ENCODE measurements at regions not wholly inside any gene's neighbourhood (a gene's known extent, or its start where the extent isn't known, plus 50 kb on each side); places are given as distances from the start of the nearest gene placed in this dataset.

DNA sequence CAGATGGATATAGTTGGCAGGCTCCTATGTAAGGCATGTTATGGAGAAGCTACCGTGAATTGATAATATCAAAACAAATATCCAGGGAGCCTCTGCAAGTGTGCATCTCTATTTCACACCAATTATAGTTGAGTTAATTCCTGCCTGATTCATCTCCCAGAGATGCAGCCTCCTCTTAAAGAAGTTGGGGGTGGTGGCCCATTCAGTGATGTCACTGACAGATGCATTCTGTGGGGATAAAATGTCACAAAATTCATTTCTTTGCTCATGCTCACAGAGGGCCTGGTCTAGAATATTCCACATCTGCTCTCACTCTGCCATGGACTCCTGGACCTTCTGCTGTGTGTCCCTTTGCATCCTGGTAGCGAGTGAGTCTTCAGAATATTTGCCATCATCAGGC lies 189.1 kb upstream of the PRSS1 start:
- Histone ChIP-seq H3K4me1 (peaks cover 26% of the 10 kb centered on the region), H3K36me3 (no peaks in the 10 kb centered on the region), H3K27ac (no peak overlapping the region), H3K9me3 (replicated peaks) (no peaks in the 10 kb centered on the region), H3K27me3 (no peaks in the 10 kb centered on the region), H3K4me3 (no peak overlapping the region)
- no peak for DNase-seq

DNA sequence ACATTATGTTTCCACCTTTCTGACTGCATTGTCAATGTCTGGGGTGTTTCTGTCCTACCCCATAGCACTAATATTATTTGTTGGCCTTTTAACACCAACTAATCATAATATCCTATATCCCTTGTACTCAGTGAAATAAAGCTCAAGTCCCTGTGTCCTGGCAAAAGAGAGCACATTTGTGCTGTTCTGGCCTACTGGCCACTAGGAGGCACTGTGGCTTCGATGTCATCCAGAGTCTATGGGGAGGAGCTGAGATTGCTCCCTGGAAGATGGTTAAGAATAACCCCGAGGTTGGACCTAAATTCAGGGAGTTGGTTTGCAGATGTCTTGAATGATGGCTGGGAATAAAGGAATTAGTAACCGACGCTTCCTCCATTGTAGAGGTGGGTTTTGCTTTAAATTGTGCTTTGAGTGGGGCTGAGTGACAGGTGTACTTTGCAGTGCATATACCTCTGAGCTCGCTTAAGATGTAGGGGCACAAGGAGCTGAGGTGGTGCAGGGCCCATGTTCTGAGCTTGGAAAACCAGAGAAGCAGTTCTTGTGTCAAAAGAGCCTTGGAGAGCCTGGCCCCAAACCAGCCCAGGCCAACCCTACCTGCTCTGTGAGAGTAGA lies 191.2 kb upstream of the PRSS1 start:
- Histone ChIP-seq H3K4me3 (no peak overlapping the region), H3K27ac (no peak overlapping the region), H3K27me3 (no peaks in the 10 kb centered on the region), H3K4me1 (peaks cover 28% of the 10 kb centered on the region), H3K9me3 (replicated peaks) (no peaks in the 10 kb centered on the region), H3K36me3 (no peaks in the 10 kb centered on the region)
- peak; percentile 43 to 64 for DNase-seq

DNA sequence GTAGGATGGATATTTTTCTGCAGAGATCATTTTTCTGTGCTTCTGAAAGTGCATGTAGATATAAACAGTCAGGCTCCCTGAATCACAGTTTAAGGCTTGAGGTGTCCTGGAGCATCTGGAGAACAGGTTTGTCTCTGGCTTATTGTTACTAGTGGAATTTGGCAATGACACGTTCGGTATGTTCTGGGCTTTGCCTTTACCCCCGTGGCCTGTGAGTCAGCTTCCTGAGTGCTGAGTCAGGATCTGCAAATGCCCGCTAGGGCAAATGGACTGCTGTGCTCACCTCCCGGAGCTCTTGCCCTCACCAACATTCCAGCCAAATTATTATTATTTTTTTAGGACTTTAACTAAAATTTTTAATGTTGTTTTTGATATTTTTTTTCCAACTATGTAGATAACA lies 192.5 kb upstream of the PRSS1 start:
- no peak overlapping the region for H3K4me3 ChIP-seq
- no peaks in the 10 kb centered on the region for H3K27me3 ChIP-seq
- no peaks in the 10 kb centered on the region for H3K9me3 ChIP-seq (replicated peaks)
- H3K36me3 ChIP-seq, result no peaks in the 10 kb centered on the region
- peaks cover 23% of the 10 kb centered on the region for H3K4me1 ChIP-seq
- H3K27ac ChIP-seq, result no peak overlapping the region
- peak; percentile 60 for DNase-seq

DNA sequence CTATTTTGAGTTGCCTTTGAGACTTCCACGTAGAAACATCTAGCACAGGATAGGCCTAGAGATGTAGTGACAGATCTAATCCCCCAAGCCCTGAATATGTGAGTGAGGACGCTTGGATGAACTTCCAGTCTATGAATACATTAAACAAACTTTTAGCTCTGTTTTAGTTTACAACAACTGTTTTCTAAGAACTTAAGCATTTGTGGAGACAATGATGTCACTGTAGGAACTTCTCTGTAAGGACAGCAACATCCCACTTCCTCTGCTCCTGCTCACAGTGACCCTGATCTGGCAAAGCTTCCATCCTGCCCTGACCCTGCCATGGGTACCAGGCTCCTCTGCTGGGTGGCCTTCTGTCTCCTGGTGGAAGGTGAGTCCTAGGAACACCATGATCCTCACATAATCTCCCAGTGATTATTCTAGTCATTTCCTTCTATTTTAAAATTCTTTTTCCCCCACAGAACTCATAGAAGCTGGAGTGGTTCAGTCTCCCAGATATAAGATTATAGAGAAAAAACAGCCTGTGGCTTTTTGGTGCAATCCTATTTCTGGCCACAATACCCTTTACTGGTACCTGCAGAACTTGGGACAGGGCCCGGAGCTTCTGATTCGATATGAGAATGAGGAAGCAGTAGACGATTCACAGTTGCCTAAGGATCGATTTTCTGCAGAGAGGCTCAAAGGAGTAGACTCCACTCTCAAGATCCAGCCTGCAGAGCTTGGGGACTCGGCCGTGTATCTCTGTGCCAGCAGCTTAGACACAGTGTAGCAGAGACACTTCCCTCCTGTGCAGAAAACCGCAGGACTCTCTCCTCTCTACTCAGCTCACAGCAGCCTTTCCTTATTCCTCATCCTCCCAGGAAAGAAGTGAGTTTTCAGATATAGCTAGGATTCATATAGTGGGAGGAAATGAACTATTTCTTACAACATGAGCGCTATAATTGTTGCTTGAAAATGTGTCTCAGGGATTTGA lies 194.4 kb upstream of the PRSS1 start:
- 0 out of 2 replicates have a peak, but pooled peaks cover 3% of the 10 kb centered on the region for H3K27me3 ChIP-seq
- no peaks in the 10 kb centered on the region for H3K9me3 ChIP-seq (replicated peaks)
- no peaks in the 10 kb centered on the region for H3K36me3 ChIP-seq
- DNase-seq, result no peak
- peaks cover 23% of the 10 kb centered on the region for H3K4me1 ChIP-seq
- H3K4me3 ChIP-seq, result no peak overlapping the region
- no peak overlapping the region for H3K27ac ChIP-seq

DNA sequence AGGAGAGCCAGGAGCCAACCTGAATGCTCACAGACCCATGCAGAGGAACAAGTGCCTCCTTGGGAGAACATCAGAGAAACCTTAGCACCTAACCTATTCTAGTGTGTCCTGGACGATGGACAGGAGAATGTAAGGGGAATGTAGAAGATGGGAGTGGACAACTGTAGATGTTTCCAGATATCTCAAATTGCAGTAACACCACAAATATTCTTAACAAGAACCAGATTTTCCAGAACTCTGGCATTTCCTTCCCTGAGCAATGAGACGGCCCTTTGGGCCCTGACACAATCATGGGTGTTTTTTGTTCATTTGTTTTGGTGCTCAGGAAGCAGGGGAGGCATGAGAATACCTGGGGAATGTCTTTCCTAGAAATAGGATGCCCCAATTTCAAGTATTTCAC lies 196.1 kb upstream of the PRSS1 start:
- H3K4me1 ChIP-seq, result peaks cover 18% of the 10 kb centered on the region
- H3K4me3 ChIP-seq, result no peak overlapping the region
- no peaks in the 10 kb centered on the region for H3K36me3 ChIP-seq
- H3K9me3 ChIP-seq (replicated peaks), result no peaks in the 10 kb centered on the region
- H3K27me3 ChIP-seq, result 0 out of 2 replicates have a peak, but pooled peaks cover 3% of the 10 kb centered on the region
- H3K27ac ChIP-seq, result no peak overlapping the region
- DNase-seq, result no peak

DNA sequence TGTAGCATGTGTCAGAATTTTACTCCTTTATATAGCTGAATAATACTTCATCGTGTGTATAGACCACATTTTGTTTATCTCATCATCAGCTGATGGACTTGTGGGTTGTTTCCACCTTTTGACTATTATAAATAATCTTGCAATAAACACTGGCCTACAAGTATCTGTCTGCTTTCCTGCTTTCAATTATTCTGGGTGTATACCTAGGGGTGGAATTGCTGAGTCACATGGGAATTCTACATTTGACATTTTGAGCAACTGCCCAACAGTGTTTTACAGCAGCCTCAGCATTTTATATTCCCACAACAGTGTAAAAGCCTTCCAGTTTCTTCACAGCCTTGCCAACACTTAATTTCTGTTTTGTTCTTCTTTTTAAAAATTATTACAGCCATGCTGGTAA lies 200.3 kb upstream of the PRSS1 start:
- H3K9me3 ChIP-seq (replicated peaks), result no peaks in the 10 kb centered on the region
- no peak overlapping the region for H3K4me3 ChIP-seq
- H3K36me3 ChIP-seq, result no peaks in the 10 kb centered on the region
- no peak overlapping the region for H3K27ac ChIP-seq
- 0 out of 2 replicates have a peak, but pooled peaks cover 3% of the 10 kb centered on the region for H3K27me3 ChIP-seq
- no peak for DNase-seq
- H3K4me1 ChIP-seq, result no peaks in the 10 kb centered on the region

DNA sequence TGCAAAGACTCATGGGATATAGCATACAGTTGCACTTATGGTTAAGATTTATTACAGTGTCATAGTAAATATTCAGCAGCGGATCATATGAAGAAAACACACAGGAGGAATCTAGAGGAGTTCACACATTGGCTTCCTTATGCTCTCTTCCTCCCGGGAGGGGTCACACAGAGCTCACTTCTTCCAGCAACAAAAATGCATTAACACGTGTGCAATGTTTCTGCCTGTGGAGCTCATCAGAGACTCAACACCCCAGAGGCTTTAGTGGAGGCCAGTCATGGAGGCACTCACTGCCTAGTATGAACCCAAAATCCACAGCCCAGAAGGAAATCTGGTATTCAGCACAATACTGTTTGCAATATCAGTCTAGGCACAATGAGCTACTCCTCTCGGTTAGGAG lies 202.8 kb upstream of the PRSS1 start:
- no peak overlapping the region for H3K4me3 ChIP-seq
- no peaks in the 10 kb centered on the region for H3K4me1 ChIP-seq
- 0 out of 2 replicates have a peak, but pooled peaks cover under 1% of the 10 kb centered on the region for H3K27me3 ChIP-seq
- no peak overlapping the region for H3K27ac ChIP-seq
- no peak for DNase-seq
- H3K36me3 ChIP-seq, result no peaks in the 10 kb centered on the region
- no peaks in the 10 kb centered on the region for H3K9me3 ChIP-seq (replicated peaks)

DNA sequence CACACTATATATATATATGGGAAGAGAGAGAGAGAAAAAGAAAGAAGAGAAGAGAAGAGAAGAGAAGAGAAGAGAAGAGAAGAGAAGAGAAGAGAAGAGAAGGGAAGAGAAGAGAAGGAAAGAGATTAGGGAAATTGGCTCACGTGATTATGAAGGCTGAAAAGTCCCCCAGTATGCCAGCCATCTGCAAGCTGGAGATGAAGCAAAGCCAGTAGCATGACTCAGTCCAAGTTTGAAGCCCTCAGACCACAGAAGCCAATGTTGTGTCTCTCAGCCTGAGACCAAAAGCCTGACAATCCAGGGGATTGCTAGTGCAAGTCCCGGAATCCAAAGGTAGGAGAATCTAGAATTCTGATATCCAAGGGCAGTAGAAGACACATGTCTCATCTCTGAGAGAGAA lies 206.3 kb upstream of the PRSS1 start:
- H3K27ac ChIP-seq, result no peak overlapping the region

DNA sequence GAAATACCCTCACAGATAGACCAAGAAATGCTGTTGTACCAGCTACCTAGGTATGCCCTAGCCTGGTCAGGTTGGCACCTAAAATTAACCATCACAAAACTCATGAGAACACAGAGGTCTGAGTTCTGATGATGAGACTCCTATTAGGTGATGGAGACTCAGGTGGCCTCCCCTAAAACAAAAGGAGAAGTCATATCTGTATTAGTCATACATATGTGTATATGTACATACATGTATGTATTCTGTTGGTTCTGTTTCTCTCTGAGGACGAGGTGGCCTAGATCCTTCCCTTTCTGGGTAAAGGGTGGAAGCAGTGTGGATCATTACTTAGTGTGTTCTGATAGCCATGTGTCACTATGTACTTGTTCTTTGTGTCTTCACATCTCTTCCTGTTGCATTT lies 207.2 kb upstream of the PRSS1 start:
- Histone ChIP-seq H3K27me3 (no peaks in the 10 kb centered on the region), H3K9me3 (replicated peaks) (no peaks in the 10 kb centered on the region), H3K4me1 (no peaks in the 10 kb centered on the region), H3K27ac (no peak overlapping the region), H3K36me3 (no peaks in the 10 kb centered on the region), H3K4me3 (no peak overlapping the region)
- no peak for DNase-seq

More for the DNA sequence above, 206.3 kb upstream of the PRSS1 start:
- DNase-seq, result no peak
- no peak overlapping the region for H3K4me3 ChIP-seq
- H3K36me3 ChIP-seq, result no peaks in the 10 kb centered on the region
- no peaks in the 10 kb centered on the region for H3K4me1 ChIP-seq
- no peaks in the 10 kb centered on the region for H3K27me3 ChIP-seq
- no peaks in the 10 kb centered on the region for H3K9me3 ChIP-seq (replicated peaks)

DNA sequence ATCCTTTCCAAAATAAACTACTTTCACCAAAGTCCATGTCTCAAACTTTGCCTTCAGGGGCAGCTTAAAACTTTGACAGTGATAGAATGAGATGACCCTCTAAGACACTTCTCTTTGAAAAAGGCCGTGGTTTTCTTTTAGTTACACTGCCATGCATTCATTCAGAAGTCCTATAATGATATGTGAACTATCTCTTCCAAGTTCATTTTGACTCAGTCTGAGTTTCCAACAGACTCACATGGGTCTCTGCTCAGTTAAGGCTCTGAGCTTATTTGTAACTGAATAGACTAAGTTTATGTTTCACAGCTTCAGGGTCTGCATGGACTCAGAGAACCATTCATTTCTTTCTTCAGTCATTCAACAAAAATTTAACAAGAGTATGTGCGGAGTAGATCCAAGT lies 208.9 kb upstream of the PRSS1 start:
- H3K4me3 ChIP-seq, result no peak overlapping the region
- no peaks in the 10 kb centered on the region for H3K27me3 ChIP-seq
- no peak overlapping the region for H3K27ac ChIP-seq
- H3K36me3 ChIP-seq, result no peaks in the 10 kb centered on the region
- DNase-seq, result no peak
- no peaks in the 10 kb centered on the region for H3K4me1 ChIP-seq
- H3K9me3 ChIP-seq (replicated peaks), result no peaks in the 10 kb centered on the region

DNA sequence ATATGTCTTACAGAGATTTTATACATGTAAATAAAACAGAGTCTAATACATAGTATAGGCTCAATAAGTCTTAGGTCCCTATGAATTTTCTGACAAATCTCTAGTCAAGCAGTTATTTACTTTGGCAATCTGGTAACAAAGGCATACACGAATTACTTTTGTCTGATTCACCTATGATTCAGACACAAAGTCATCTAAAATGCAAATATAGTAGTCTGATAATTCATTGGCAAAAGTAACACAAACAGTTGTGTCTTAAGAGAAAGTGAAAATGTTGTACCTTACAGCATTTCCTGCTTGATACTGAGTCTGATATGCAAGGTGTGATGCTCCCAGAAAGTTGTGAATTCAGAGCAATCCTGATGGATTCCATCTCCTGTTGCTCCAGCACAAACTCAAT lies 209.4 kb upstream of the PRSS1 start:
- Histone ChIP-seq H3K4me3 (no peak overlapping the region), H3K27me3 (no peaks in the 10 kb centered on the region), H3K4me1 (no peaks in the 10 kb centered on the region), H3K9me3 (replicated peaks) (no peaks in the 10 kb centered on the region), H3K27ac (no peak overlapping the region), H3K36me3 (no peaks in the 10 kb centered on the region)
- no peak for DNase-seq

DNA sequence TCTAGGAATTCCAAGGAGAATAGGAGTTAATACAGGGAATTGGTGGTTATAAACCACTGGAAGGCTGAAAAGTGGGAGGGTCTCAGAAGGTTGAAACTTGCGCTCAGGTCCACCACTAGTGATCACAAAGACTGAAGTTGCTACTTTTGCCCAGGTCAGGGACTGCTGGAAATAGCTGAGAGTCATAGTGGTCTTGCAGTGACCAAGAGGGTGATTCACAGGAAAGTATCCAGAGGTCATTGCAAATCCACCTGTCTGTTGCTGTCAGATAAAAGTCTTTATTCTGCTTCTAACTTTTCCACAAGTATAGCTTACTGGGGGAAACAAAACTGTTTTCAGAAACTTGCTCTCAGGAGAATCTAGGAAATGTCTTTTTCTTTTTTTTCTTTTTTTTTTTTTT lies 211.5 kb upstream of the PRSS1 start:
- no peaks in the 10 kb centered on the region for H3K9me3 ChIP-seq (replicated peaks)
- no peak for DNase-seq
- H3K4me1 ChIP-seq, result no peaks in the 10 kb centered on the region
- H3K27me3 ChIP-seq, result no peaks in the 10 kb centered on the region
- H3K36me3 ChIP-seq, result no peaks in the 10 kb centered on the region
- no peak overlapping the region for H3K4me3 ChIP-seq
- no peak overlapping the region for H3K27ac ChIP-seq

DNA sequence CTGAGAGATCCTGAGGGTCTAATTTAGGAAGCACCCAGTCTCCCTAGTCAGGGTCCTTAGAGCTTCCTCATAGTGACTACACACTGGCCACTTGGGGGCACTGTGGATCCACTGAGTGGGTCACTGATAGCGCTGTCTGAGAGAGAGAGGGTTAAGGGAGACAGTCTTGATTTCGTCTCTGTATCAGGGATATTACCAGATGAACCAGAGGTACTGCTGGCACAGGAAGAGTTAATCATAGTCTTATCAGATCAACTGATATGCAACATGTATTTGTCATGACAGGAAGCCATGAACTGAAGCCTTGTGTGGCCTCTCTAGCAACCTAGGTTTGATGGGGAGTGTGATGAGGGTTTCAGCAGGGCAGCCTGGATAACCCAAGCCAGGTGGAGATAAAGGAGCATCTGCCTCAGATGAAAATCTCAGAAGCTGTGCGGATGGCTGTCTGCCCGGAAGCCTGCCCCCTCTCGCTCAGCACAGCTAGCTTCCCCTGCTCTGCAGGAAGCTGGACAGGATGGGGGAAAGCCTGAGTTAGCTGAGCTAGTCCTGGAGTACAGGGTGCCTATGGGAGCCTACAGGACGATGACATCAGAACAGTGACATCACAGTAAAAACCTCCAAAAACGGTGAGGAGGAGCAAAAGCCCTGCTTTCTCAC lies 214.0 kb upstream of the PRSS1 start:
- Histone ChIP-seq H3K4me3 (no peak overlapping the region), H3K4me1 (no peaks in the 10 kb centered on the region), H3K27ac (no peak overlapping the region), H3K36me3 (no peaks in the 10 kb centered on the region), H3K27me3 (peaks cover 4% of the 10 kb centered on the region; the same call in 1 of the 2 replicates), H3K9me3 (replicated peaks) (no peaks in the 10 kb centered on the region)
- DNase-seq, result peak; percentile 65 to 89

DNA sequence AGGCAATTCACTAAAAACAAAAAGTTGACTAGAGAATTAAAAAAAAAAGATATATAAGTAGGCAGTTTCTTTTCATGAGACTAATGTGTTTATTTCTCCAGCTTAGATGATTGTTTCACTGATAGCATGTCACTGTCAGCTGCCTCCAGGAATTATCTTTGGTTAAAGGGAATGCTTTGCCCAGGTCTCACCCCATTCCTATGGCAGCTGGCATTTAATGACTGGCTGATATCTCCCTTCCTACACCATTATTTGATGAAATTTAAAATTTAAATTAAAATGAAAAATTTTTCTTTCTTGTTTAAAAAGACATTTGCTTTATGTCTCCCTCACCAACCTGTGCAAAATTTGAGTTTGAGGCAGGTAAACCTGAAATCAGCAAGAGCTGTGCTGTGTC lies 214.5 kb upstream of the PRSS1 start:
- no peaks in the 10 kb centered on the region for H3K4me1 ChIP-seq
- no peaks in the 10 kb centered on the region for H3K36me3 ChIP-seq
- H3K27ac ChIP-seq, result no peak overlapping the region
- peaks cover 4% of the 10 kb centered on the region; the same call in 1 of the 2 replicates for H3K27me3 ChIP-seq
- no peaks in the 10 kb centered on the region for H3K9me3 ChIP-seq (replicated peaks)
- no peak for DNase-seq
- no peak overlapping the region for H3K4me3 ChIP-seq

DNA sequence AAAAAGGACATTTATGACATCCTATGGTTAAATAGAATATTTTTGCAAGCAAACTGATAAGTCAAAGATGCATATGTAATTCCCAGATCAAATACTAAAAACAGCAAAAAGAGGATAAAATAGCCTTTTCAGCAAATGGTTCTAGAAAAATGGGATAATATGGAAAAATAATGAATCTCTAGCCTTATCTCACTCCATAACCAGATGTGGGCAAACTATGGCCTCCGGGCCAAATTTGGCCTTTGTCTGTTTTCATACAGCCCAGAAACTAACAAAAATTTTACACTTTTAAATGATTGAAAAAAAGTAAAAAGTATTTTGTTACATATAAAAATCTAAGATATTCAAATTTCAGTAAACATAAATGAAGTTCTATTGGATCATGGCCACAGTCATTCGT lies 215.4 kb upstream of the PRSS1 start:
- H3K9me3 ChIP-seq (replicated peaks), result no peaks in the 10 kb centered on the region
- H3K4me1 ChIP-seq, result no peaks in the 10 kb centered on the region

More for the DNA sequence above, 215.4 kb upstream of the PRSS1 start:
- Histone ChIP-seq H3K36me3 (no peaks in the 10 kb centered on the region), H3K4me3 (no peak overlapping the region), H3K27ac (no peak overlapping the region), H3K27me3 (peaks cover 10% of the 10 kb centered on the region; the same call in 1 of the 2 replicates)
- DNase-seq, result no peak

Measured in SJCRH30 (cell line).